ENCODE measurements at regions not wholly inside any gene's neighbourhood (a gene's known extent, or its start where the extent isn't known, plus 50 kb on each side); places are given as distances from the start of the nearest gene placed in this dataset.

DNA sequence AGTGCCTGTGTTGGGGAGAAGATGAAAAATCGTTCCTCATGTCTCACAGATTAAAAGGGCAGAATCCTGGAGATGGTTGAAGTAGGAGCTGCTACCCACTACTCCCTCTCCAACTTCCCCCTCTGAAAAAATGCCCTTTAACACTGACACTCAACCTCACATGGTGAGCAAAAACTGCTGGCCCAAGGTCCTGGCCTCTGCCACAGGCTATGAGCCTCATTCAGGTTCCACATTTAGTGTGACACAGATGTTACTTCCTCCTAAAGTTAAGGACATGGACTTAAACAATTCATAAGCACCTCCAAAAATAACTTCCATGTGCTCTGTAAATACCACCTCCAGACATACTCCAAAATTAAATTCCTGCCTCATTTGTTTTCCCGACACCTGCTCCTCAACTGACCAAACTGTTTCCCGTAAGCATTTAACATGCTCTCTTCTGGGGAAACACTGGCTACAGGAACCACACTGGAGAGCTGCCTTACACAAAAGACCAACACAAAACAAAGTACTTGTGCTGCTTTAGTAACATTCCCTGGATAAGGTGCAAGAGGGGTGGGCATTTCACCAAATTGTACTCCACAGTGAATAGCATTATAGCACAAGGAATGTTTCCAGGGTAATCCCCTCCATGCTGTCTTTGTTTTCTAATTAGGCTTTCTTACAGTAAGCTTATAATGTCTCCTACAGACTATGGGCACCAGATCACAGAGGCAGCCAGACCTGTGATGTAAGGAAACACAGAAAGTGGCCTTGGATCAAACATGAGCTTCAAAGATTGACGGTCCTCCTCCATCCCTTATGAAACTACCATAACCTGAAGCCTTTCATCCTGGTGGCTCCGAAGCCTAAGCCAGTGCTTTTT is 57.0 kb downstream of the PHLDA1 start (continued):
- TF ChIP-seq CTCF (conservative IDR thresholded peaks at IDR 0.05; ENCODE audit: low read depth, low read length): no peak

DNA sequence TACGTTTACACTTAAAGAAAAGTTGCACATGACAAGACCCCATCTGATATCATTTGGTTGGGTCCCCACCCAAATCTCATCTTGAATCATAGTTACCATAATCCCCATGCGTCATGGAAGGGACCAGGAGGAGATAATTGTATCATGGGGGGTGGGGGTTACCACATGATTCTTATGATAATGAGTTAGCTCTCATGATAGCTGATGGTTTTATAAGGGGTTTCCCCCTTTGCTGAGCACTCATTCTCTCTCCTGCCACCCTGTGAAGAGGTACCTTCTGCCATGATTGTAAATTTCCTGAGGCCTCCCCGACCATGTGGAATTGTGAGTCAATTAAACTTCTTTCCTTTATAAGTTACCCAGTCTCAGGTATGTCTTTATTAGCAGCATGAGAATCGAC is 60.3 kb downstream of the PHLDA1 start:
- POLR2A ChIA-PET (ENCODE audit: unreplicated experiment): no interaction called here
- Histone ChIP-seq H3K4me3 (ENCODE audit: insufficient read depth, low read depth, low read length) (no peak overlapping the region), H3K14ac (replicated peaks; ENCODE audit: low read depth, low read length) (no peak overlapping the region), H2BK20ac (ENCODE audit: low read depth, low read length) (no peak overlapping the region), H2AK5ac (ENCODE audit: low read depth, low read length) (no peak overlapping the region), H3K56ac (ENCODE audit: extremely low read depth, insufficient read depth, low read length) (no peak overlapping the region), H2AFZ (replicated peaks; ENCODE audit: low read length, poor library complexity) (no peak overlapping the region), H2AK9ac (replicated peaks; ENCODE audit: low read depth, low read length, poor library complexity) (no peak overlapping the region), H2BK5ac (ENCODE audit: low read depth, low read length, poor library complexity, severe bottlenecking) (no peak overlapping the region), H3K9ac (ENCODE audit: low read depth, low read length) (no peak overlapping the region), H4K8ac (ENCODE audit: low read depth in 2 of 2, low read length in 2 of 2) (no peak overlapping the region), H2BK120ac (ENCODE audit: low read depth, low read length) (no peak overlapping the region), H4K91ac (ENCODE audit: insufficient read depth, low read depth, low read length) (no peak overlapping the region), H4K20me1 (ENCODE audit: insufficient read depth, low read length) (no peaks in the 10 kb centered on the region), H3K18ac (ENCODE audit: low read depth, low read length) (no peak overlapping the region), H3K79me1 (ENCODE audit: low read depth in 1 of 2, low read length in 2 of 2) (no peaks in the 10 kb centered on the region), H3K9me1 (ENCODE audit: insufficient read depth, low read length) (peaks cover 4% of the 10 kb centered on the region), H3K4me1 (ENCODE audit: control insufficient read depth, insufficient read depth, low read length) (peaks cover 4% of the 10 kb centered on the region; the same call in 1 of the 2 replicates), H3K27me3 (ENCODE audit: control insufficient read depth, insufficient read depth, low read length) (no peaks in the 10 kb centered on the region), H3K9me3 (ENCODE audit: control insufficient read depth, insufficient read depth, low read length) (no peaks in the 10 kb centered on the region), H3K4me2 (ENCODE audit: low read depth, low read length) (no peak overlapping the region), H3K4ac (ENCODE audit: low read depth, low read length) (peak overlapping the region; percentile 42; the same call in 1 of the 2 replicates), H4K5ac (ENCODE audit: low read depth, low read length) (no peak overlapping the region), H2BK15ac (ENCODE audit: low read depth, low read length) (peak overlapping the region; percentile 77; the same call in 1 of the 3 replicates), H3K27ac (ENCODE audit: insufficient read depth, low read length) (no peak overlapping the region), H3K23ac (ENCODE audit: low read depth, low read length) (no peak overlapping the region), H3K36me3 (ENCODE audit: control insufficient read depth, insufficient read depth, low read length) (no peaks in the 10 kb centered on the region)
- intact Hi-C loops (cut with micrococcal nuclease) (no loop called here), dilution Hi-C loops (cut with HindIII; ENCODE audit: low sequenced_read_pairs, unreplicated experiment) (no loop called here), in situ Hi-C loops (cut with MboI; ENCODE audit: low sequenced_read_pairs) (no loop called here)
- no peak for DNase-seq
- CTCF ChIA-PET: no interaction called here
- no CpG with 5 or more reads among the region's 4 CpGs for WGBS, 2 experiments (ENCODE audit: extremely low coverage in 2 of 2, insufficient read length in 1 of 2)
- BruUV-seq (replicated peaks): no TSS peak
- ATAC-seq (ENCODE audit: low read depth): no peak
- TF ChIP-seq NFE2L2 (IDR thresholded peaks at IDR 0.05; ENCODE audit: low read depth, low read length) (no peak), MXI1 (IDR thresholded peaks at IDR 0.05; ENCODE audit: borderline replicate concordance, low read depth, low read length) (no peak), CTCF (conservative IDR thresholded peaks at IDR 0.05; ENCODE audit: low read depth, low read length) (no peak), POLR2A (IDR thresholded peaks at IDR 0.05; ENCODE audit: low read depth, low read length) (no peak), CEBPB (IDR thresholded peaks at IDR 0.05; ENCODE audit: low read depth, low read length) (no peak), RFX5 (IDR thresholded peaks at IDR 0.05; ENCODE audit: low read depth, low read length) (no peak), MAZ (IDR thresholded peaks at IDR 0.05; ENCODE audit: borderline replicate concordance, low read depth, low read length) (no peak), USF2 (IDR thresholded peaks at IDR 0.05; ENCODE audit: low read depth, low read length) (no peak), MAFK (IDR thresholded peaks at IDR 0.05; ENCODE audit: low read depth, low read length) (no peak), SMC3 (IDR thresholded peaks at IDR 0.05; ENCODE audit: low read depth, low read length) (no peak), RCOR1 (IDR thresholded peaks at IDR 0.05; ENCODE audit: insufficient replicate concordance, low read length) (no peak)
